ENCODE measurements at regions not wholly inside any gene's neighbourhood (a gene's known extent, or its start where the extent isn't known, plus 50 kb on each side); places are given as distances from the start of the nearest gene placed in this dataset.
A peak's percentile ranks its signal among the peaks of the same experiment; 100 is the strongest.

GRCh38 chr12:78441737-78442453, 422.7 kb upstream of the SYT1 start:
- Histone ChIP-seq H3K9me3 (ENCODE audit: control insufficient read depth, insufficient read depth, low read length) (no peaks in the 10 kb centered on the region), H2BK120ac (ENCODE audit: low read depth, low read length) (no peak overlapping the region), H4K20me1 (ENCODE audit: insufficient read depth, low read length) (no peaks in the 10 kb centered on the region), H3K56ac (ENCODE audit: extremely low read depth, insufficient read depth, low read length) (no peak overlapping the region), H3K18ac (ENCODE audit: low read depth, low read length) (no peak overlapping the region), H3K23ac (ENCODE audit: low read depth, low read length) (no peak overlapping the region), H4K91ac (ENCODE audit: insufficient read depth, low read depth, low read length) (no peak overlapping the region), H3K4me3 (ENCODE audit: insufficient read depth, low read depth, low read length) (no peak overlapping the region), H4K8ac (ENCODE audit: low read depth in 2 of 2, low read length in 2 of 2) (no peak overlapping the region; a peak in 1 of 4 replicates), H2BK5ac (ENCODE audit: low read depth, low read length, poor library complexity, severe bottlenecking) (peak overlapping the region; percentile 66), H2AK9ac (replicated peaks; ENCODE audit: low read depth, low read length, poor library complexity) (no peak overlapping the region), H3K4ac (ENCODE audit: low read depth, low read length) (no peak overlapping the region), H3K9ac (ENCODE audit: low read depth, low read length) (no peak overlapping the region), H3K27me3 (ENCODE audit: control insufficient read depth, insufficient read depth, low read length) (no peaks in the 10 kb centered on the region), H3K14ac (replicated peaks; ENCODE audit: low read depth, low read length) (no peak overlapping the region), H3K4me1 (ENCODE audit: control insufficient read depth, insufficient read depth, low read length) (no peaks in the 10 kb centered on the region), H4K5ac (ENCODE audit: low read depth, low read length) (no peak overlapping the region), H3K79me1 (ENCODE audit: low read depth in 1 of 2, low read length in 2 of 2) (no peaks in the 10 kb centered on the region), H2AK5ac (ENCODE audit: low read depth, low read length) (no peak overlapping the region), H3K9me1 (ENCODE audit: insufficient read depth, low read length) (no peaks in the 10 kb centered on the region), H3K4me2 (ENCODE audit: low read depth, low read length) (peak overlapping the region; percentile 46; the same call in 1 of the 2 replicates), H3K36me3 (ENCODE audit: control insufficient read depth, insufficient read depth, low read length) (no peaks in the 10 kb centered on the region), H2AFZ (replicated peaks; ENCODE audit: low read length, poor library complexity) (no peak overlapping the region), H2BK15ac (ENCODE audit: low read depth, low read length) (no peak overlapping the region), H2BK20ac (ENCODE audit: low read depth, low read length) (no peak overlapping the region), H3K27ac (ENCODE audit: insufficient read depth, low read length) (no peak overlapping the region)
- ATAC-seq (ENCODE audit: low read depth) (peak; percentile 71), DNase-seq (peak; percentile 17)
- ChIA-PET CTCF (no interaction called here), POLR2A (ENCODE audit: unreplicated experiment) (interaction anchor here (0.6 kb wide), 1 partner anchor 32 kb away, joined by 3 read pairs; no protein-coding TSS in a partner anchor)
- BruUV-seq (replicated peaks): no TSS peak
- intact Hi-C loops (cut with micrococcal nuclease) (no loop called here), in situ Hi-C loops (cut with MboI; ENCODE audit: low sequenced_read_pairs) (no loop called here), dilution Hi-C loops (cut with HindIII; ENCODE audit: low sequenced_read_pairs, unreplicated experiment) (no loop called here)
- WGBS, 2 experiments (ENCODE audit: extremely low coverage in 2 of 2, insufficient read length in 1 of 2): no CpG with 5 or more reads among the region's 3 CpGs
- TF ChIP-seq FOS (IDR thresholded peaks at IDR 0.05; ENCODE audit: low read depth, low read length) (no peak), USF2 (IDR thresholded peaks at IDR 0.05; ENCODE audit: low read depth, low read length) (no peak), MXI1 (IDR thresholded peaks at IDR 0.05; ENCODE audit: borderline replicate concordance, low read depth, low read length) (no peak), NFE2L2 (IDR thresholded peaks at IDR 0.05; ENCODE audit: low read depth, low read length) (no peak), ELK1 (IDR thresholded peaks at IDR 0.05; ENCODE audit: borderline replicate concordance, low read depth, low read length) (no peak), RCOR1 (IDR thresholded peaks at IDR 0.05; ENCODE audit: insufficient replicate concordance, low read length) (no peak), RAD21 (IDR thresholded peaks at IDR 0.05; ENCODE audit: low read length) (no peak), CEBPB (IDR thresholded peaks at IDR 0.05; ENCODE audit: low read depth, low read length) (no peak), RFX5 (IDR thresholded peaks at IDR 0.05; ENCODE audit: low read depth, low read length) (no peak), CTCF (conservative IDR thresholded peaks at IDR 0.05; ENCODE audit: low read depth, low read length) (no peak)
